Ascending aorta (tissue), 2 donors: ENCODE measurements at regions not wholly inside any gene's neighbourhood (a gene's known extent, or its start where the extent isn't known, plus 50 kb on each side); places are given as distances from the start of the nearest gene placed in this dataset.
A peak's percentile ranks its signal among the peaks of the same experiment; 100 is the strongest.

Experiments
- DNase-seq, 2 donors: peaks; one replicate each; pipeline ENCODE4 v3.0.0-alpha.2; 2019; ENCODE audit warnings: low spot score in 2 of 2
- H3K27ac ChIP-seq, 2 donors: fragments of 200-600 bp; sonication (generic); one replicate each; pipeline ENCODE4 v1.5.1; 2016 to 2017; ENCODE audit warnings: mild to moderate bottlenecking in 1 of 2
- H3K27me3 ChIP-seq: fragments of 200-600 bp; sonication (generic); one replicate; pipeline ENCODE4 v1.5.1; 2017
- H3K36me3 ChIP-seq, 2 donors: fragments of 200-600 bp; sonication (generic); one replicate each; pipeline ENCODE4 v1.5.1; 2016
- H3K4me1 ChIP-seq, 2 donors: fragments of 200-600 bp; sonication (generic); one replicate each; pipeline ENCODE4 v1.5.1; 2016 to 2017; ENCODE audit warnings: mild to moderate bottlenecking in 1 of 2
- H3K4me3 ChIP-seq, 2 donors: fragments of 200-600 bp; sonication (generic); one replicate each; pipeline ENCODE4 v1.5.1; 2016 to 2017; ENCODE audit warnings: mild to moderate bottlenecking in 1 of 2
- H3K9me3 ChIP-seq, 2 donors: fragments of 200-600 bp; sonication (generic); one replicate each; pipeline ENCODE4 v1.5.1; 2016
- intact Hi-C: fragments of 100-400 bp; cut with DNase I; formaldehyde crosslinking; loops from one replicate; pipeline ENCODE4 v1.15.1; 2023
- TF ChIP-seq, protein P1 (sequence below), 3 experiments: fragments of 200-600 bp in 2 of 3; fragments of 450-650 bp in 1 of 3; sonication (generic) in 2 of 3; IDR thresholded peaks; one replicate each; pipeline ENCODE4 v1.5.1; 2016 to 2019; ENCODE audit warnings: antibody characterized with exemption in 3 of 3, mild to moderate bottlenecking in 1 of 3, moderate library complexity in 1 of 3

GRCh38 chr6:56388415-56388755, 141.0 kb upstream of the COL21A1 start:
- Histone ChIP-seq H3K27ac (no peak overlapping the region), H3K27me3 (no peaks in the 10 kb centered on the region), H3K4me3 (no peak overlapping the region), H3K36me3 (no peaks in the 10 kb centered on the region), H3K9me3 (no peaks in the 10 kb centered on the region), H3K4me1 (peaks cover 4 to 31% of the 10 kb centered on the region in 2 donors)
- TF ChIP-seq, protein P1, sequence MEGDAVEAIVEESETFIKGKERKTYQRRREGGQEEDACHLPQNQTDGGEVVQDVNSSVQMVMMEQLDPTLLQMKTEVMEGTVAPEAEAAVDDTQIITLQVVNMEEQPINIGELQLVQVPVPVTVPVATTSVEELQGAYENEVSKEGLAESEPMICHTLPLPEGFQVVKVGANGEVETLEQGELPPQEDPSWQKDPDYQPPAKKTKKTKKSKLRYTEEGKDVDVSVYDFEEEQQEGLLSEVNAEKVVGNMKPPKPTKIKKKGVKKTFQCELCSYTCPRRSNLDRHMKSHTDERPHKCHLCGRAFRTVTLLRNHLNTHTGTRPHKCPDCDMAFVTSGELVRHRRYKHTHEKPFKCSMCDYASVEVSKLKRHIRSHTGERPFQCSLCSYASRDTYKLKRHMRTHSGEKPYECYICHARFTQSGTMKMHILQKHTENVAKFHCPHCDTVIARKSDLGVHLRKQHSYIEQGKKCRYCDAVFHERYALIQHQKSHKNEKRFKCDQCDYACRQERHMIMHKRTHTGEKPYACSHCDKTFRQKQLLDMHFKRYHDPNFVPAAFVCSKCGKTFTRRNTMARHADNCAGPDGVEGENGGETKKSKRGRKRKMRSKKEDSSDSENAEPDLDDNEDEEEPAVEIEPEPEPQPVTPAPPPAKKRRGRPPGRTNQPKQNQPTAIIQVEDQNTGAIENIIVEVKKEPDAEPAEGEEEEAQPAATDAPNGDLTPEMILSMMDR (IDR thresholded peaks at IDR 0.05), result no peak
- peak in 1 of 2 donors; percentile 53 for DNase-seq
- intact Hi-C loops, result no loop called here

DNA sequence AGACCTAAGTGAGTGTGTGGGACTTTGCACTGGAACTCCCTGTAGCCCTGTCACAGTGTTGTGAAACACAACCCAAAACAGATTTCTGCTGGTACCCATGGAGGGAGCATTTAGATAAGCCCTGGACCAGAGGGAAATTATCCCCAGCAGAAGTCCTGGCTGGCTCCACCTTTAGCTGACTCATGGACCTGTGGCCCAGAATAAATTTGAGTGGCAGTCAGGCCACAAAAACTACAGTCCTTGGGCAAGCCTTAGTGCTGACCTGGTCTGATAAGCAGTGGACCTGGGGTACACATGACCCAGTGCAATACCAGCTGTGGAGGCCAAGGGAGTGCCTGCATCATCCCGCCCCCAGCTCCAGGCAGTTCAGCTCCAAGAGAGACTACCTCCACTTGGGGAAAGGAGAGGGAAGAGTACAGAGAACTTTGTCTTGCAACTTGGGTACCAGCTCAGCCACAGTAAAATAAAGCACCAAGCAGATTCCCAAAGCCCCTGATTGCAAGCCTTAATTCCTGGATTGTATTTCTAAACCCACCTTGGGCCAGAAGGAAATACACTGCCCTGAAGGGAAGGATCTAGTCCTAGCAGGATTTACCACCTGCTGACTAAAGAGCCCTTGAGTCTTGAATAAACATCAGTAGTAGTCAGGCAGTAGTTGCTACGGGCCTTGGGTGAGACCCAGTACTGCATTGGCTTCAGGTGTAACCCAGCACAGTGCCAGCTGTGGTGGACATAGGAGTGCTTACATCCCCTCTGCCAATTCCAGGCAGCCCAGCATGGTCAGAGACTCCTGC, 140.4 kb upstream of the COL21A1 start:
- Histone ChIP-seq H3K36me3 (no peaks in the 10 kb centered on the region), H3K4me3 (no peak overlapping the region), H3K9me3 (no peaks in the 10 kb centered on the region), H3K4me1 (peaks cover 4 to 34% of the 10 kb centered on the region in 2 donors), H3K27ac (peak overlapping the region in 1 of 2 donors; percentile 39), H3K27me3 (no peaks in the 10 kb centered on the region)
- no peak for DNase-seq
- intact Hi-C loops, result no loop called here
- TF ChIP-seq, protein P1 (IDR thresholded peaks at IDR 0.05), result no peak

GRCh38 chr6:56386717-56387116, 139.3 kb upstream of the COL21A1 start:
- Histone ChIP-seq H3K36me3 (no peaks in the 10 kb centered on the region), H3K4me1 (peaks cover 4 to 35% of the 10 kb centered on the region in 2 donors), H3K4me3 (no peak overlapping the region), H3K27ac (peak overlapping the region in 1 of 2 donors; percentile 39), H3K9me3 (no peaks in the 10 kb centered on the region), H3K27me3 (no peaks in the 10 kb centered on the region)
- TF ChIP-seq, protein P1 (IDR thresholded peaks at IDR 0.05), result no peak
- intact Hi-C loops, result no loop called here
- DNase-seq, result no peak

DNA sequence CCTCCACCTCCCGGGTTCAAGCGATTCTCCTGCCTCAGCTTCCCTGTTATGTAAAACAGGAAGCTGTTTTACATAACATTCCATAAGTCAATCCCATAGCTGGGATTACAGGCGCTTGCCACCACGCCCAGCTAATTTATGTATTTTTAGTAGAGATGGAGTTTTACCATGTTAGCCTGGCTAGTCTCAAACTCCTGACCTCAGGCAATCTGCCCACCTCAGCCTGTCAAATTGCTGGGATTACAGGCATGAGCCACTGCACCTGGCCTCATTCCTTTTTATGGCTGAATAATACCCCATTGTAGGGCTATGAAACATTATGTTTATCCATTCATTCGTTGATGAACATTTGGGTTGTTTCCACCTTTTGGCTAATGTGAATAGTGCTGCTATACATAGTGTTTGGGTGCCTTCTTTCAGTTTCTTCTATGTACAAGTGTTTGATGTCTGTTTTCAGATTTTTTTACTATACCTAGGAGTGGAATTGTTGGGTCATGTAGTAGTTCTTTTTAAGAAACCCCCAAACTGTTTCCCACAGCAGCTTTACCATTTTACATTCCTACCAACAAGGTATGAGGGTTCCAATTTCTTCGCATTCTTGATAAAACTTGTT, 138.7 kb upstream of the COL21A1 start:
- no peak for DNase-seq
- H3K27me3 ChIP-seq, result no peaks in the 10 kb centered on the region
- no peaks in the 10 kb centered on the region for H3K36me3 ChIP-seq
- H3K9me3 ChIP-seq, result no peaks in the 10 kb centered on the region
- intact Hi-C loops, result no loop called here
- H3K27ac ChIP-seq, result peak overlapping the region; percentile 10 to 71
- TF ChIP-seq, protein P1 (IDR thresholded peaks at IDR 0.05), result no peak
- peaks cover 4 to 35% of the 10 kb centered on the region in 2 donors for H3K4me1 ChIP-seq
- no peak overlapping the region for H3K4me3 ChIP-seq

GRCh38 chr6:56383160-56383559, 135.8 kb upstream of the COL21A1 start:
- H3K4me3 ChIP-seq, result no peak overlapping the region
- no peaks in the 10 kb centered on the region for H3K27me3 ChIP-seq
- no peaks in the 10 kb centered on the region for H3K9me3 ChIP-seq
- H3K4me1 ChIP-seq, result peaks cover 4 to 35% of the 10 kb centered on the region in 2 donors
- H3K27ac ChIP-seq, result peak overlapping the region; percentile 68 to 71
- no peaks in the 10 kb centered on the region for H3K36me3 ChIP-seq
- TF ChIP-seq, protein P1 (IDR thresholded peaks at IDR 0.05), result no peak
- DNase-seq, result no peak
- intact Hi-C loops, result no loop called here
